ENCODE measurements at regions not wholly inside any gene's neighbourhood (a gene's known extent, or its start where the extent isn't known, plus 50 kb on each side); places are given as distances from the start of the nearest gene placed in this dataset.

GRCh38 chr1:14535619-14536355 is 62.7 kb upstream of the KAZN start:
- CTCF ChIA-PET: no interaction called here
- POLR2A ChIA-PET: no interaction called here

More at GRCh38 chr1:14535619-14536355, 62.7 kb upstream of the KAZN start:
- no peaks in the 10 kb centered on the region for H3K4me1 ChIP-seq (ENCODE audit: control insufficient read depth, extremely low read depth, insufficient read depth, low read length)
- no peak overlapping the region for H3K4me2 ChIP-seq (ENCODE audit: insufficient read depth, low read length)
- no peak overlapping the region for H3K27ac ChIP-seq (ENCODE audit: insufficient read depth, low read depth, low read length)
- H3K79me2 ChIP-seq (ENCODE audit: control insufficient read depth, insufficient read depth, low read length): no peaks in the 10 kb centered on the region
- BruUV-seq (replicated peaks): no TSS peak
- no peaks in the 10 kb centered on the region for H3K27me3 ChIP-seq (ENCODE audit: control insufficient read depth in 2 of 2, insufficient read depth in 2 of 2, low read length in 2 of 2)
- H2AFZ ChIP-seq (ENCODE audit: low read depth, low read length): no peak overlapping the region
- dilution Hi-C loops (cut with MboI; ENCODE audit: extremely low pct_ligation_motif_present, low sequenced_read_pairs) (no loop called here), intact Hi-C loops (cut with micrococcal nuclease) (no loop called here)
- TF ChIP-seq, protein P1, sequence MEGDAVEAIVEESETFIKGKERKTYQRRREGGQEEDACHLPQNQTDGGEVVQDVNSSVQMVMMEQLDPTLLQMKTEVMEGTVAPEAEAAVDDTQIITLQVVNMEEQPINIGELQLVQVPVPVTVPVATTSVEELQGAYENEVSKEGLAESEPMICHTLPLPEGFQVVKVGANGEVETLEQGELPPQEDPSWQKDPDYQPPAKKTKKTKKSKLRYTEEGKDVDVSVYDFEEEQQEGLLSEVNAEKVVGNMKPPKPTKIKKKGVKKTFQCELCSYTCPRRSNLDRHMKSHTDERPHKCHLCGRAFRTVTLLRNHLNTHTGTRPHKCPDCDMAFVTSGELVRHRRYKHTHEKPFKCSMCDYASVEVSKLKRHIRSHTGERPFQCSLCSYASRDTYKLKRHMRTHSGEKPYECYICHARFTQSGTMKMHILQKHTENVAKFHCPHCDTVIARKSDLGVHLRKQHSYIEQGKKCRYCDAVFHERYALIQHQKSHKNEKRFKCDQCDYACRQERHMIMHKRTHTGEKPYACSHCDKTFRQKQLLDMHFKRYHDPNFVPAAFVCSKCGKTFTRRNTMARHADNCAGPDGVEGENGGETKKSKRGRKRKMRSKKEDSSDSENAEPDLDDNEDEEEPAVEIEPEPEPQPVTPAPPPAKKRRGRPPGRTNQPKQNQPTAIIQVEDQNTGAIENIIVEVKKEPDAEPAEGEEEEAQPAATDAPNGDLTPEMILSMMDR (IDR thresholded peaks at IDR 0.05; ENCODE audit: extremely low read depth in 1 of 2, insufficient read depth in 1 of 2, low read depth in 1 of 2, low read length in 2 of 2): no peak
- TF ChIP-seq GATA2 (IDR thresholded peaks at IDR 0.05; ENCODE audit: insufficient read depth, insufficient read length, low read depth, low read length) (no peak), POLR2AphosphoS5 (IDR thresholded peaks at IDR 0.05; ENCODE audit: insufficient read depth, low read depth, low read length) (no peak), JUN (IDR thresholded peaks at IDR 0.05; ENCODE audit: borderline replicate concordance, insufficient read depth, insufficient read length, low read depth) (no peak), MYC (IDR thresholded peaks at IDR 0.05; ENCODE audit: low read depth, low read length) (no peak), EZH2 (IDR thresholded peaks at IDR 0.05; ENCODE audit: borderline replicate concordance, low read depth, low read length, severe bottlenecking) (no peak), FOS (IDR thresholded peaks at IDR 0.05; ENCODE audit: borderline replicate concordance, insufficient read depth, low read length) (no peak), POLR2A (IDR thresholded peaks at IDR 0.05; ENCODE audit: low read depth, low read length) (no peak)
- TF ChIP-seq, protein P2, sequence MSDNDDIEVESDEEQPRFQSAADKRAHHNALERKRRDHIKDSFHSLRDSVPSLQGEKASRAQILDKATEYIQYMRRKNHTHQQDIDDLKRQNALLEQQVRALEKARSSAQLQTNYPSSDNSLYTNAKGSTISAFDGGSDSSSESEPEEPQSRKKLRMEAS (IDR thresholded peaks at IDR 0.05; ENCODE audit: insufficient read depth, insufficient read length): no peak
- no peak for DNase-seq (ENCODE audit: low read depth, low spot score)
- H3K9me1 ChIP-seq (replicated peaks; ENCODE audit: control insufficient read depth, extremely low read depth, insufficient read depth, low read length): no peaks in the 10 kb centered on the region
- no peaks in the 10 kb centered on the region for H3K36me3 ChIP-seq (ENCODE audit: control insufficient read depth in 2 of 2, extremely low read depth in 1 of 2, insufficient read depth in 2 of 2, low read length in 2 of 2)
- no peaks in the 10 kb centered on the region for H3K9me3 ChIP-seq (replicated peaks; ENCODE audit: control insufficient read depth, insufficient read depth, low read length)
- FAIRE-seq: no peak
- H3K9ac ChIP-seq (replicated peaks; ENCODE audit: extremely low read depth, insufficient read depth, low read length): no peak overlapping the region
- no peak overlapping the region for H3K4me3 ChIP-seq (replicated peaks in 1 of 3; ENCODE audit: insufficient read depth in 1 of 3, low read depth in 1 of 3, low read length in 3 of 3)
- H4K20me1 ChIP-seq (replicated peaks; ENCODE audit: control insufficient read depth, extremely low read depth, insufficient read depth, low read length): no peaks in the 10 kb centered on the region
